ENCODE measurements at regions not wholly inside any gene's neighbourhood (a gene's known extent, or its start where the extent isn't known, plus 50 kb on each side); places are given as distances from the start of the nearest gene placed in this dataset.

DNA sequence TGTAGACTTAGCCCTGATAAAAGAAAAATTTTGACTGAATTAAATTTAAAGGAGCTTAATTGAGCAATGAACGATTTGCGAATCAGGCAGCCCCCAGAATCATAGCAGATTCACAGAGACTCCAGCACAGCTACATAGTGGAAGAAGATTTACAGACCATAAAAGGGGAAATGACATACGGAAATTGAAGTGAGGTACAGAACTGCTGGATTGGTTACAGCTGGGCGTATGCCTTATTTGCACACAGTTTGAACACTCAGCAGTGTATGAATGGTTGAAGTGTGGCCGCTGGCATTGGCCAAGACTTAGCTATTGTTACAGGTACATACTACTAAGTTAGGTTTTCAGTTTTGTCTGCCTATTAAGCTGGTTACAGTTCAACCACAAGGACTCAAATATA is 433.5 kb upstream of the CELF2 start:
- TF ChIP-seq GATA3 (IDR thresholded peaks at IDR 0.05; ENCODE audit: low read depth, low read length) (no peak), GATA2 (IDR thresholded peaks at IDR 0.05; ENCODE audit: low read depth, low read length) (no peak)

DNA sequence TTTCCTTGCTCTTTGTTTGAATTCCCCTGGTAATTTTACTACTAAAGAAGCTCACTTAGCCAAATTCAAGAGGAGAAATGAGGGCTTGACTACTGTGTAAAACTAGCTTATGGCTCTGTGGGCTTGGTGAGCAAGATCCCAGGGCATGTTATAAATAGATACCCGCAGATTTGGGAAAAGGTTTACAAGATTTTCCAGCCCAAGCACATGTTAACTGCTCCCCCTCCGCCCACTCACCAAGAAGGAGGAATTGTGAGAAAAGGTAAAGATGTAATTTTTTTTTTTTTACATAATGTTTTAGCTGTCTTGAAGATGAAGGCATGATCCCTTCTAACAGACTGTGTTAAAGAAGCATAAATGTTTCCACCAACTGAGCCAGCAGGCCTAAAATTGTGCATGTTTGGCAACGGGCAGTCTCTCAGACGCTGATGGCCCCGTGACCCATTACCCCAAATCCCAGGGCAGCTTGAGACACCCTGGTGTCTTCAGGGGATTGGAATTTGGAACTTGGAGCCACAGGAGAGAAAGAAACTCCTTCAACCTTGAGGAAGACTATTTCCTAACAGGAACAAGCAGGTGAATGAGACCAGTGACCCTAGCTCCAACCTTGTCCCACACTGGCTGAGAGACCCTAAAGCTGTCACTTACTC is 429.8 kb upstream of the CELF2 start:
- TF ChIP-seq GATA3 (IDR thresholded peaks at IDR 0.05; ENCODE audit: low read depth, low read length) (no peak), GATA2 (IDR thresholded peaks at IDR 0.05; ENCODE audit: low read depth, low read length) (no peak)

DNA sequence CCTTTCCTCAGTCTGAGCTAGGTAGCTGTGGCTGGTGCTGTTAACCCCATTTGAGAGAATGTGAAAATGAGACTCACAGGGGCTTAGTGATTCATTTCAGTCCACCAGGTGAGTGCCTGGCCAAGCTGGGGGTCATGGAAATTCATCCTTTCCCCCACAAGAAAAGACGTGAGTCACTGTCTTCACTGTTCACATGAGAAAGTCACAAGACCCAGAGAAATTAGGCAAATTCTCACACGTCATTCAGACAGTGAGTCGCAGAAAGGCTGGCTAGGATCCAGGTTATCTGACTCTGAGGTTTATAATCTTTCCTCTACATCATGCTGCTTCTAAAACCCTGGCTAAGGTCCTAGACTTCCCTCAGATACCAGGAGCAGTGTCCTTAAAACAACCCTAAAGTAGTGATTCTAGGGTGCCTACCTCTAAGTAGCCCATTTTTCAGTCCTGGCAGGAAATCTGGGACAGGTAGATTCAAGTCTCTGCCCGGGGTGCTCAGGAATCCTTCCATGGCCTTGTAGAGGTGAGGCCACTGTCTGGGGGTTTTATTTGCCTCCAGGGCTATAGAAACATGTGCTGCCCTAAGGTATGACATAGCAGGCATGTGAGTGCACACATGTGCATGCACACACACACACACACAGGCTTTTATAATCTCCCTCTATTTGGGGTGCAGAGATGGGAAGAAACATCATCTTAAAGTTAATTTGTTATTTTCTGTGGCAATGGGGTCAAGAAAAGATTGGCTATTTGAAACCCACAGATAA is 427.9 kb upstream of the CELF2 start:
- no peak for TF ChIP-seq GATA2 (IDR thresholded peaks at IDR 0.05; ENCODE audit: low read depth, low read length)
- TF ChIP-seq GATA3 (IDR thresholded peaks at IDR 0.05; ENCODE audit: low read depth, low read length), result no peak

DNA sequence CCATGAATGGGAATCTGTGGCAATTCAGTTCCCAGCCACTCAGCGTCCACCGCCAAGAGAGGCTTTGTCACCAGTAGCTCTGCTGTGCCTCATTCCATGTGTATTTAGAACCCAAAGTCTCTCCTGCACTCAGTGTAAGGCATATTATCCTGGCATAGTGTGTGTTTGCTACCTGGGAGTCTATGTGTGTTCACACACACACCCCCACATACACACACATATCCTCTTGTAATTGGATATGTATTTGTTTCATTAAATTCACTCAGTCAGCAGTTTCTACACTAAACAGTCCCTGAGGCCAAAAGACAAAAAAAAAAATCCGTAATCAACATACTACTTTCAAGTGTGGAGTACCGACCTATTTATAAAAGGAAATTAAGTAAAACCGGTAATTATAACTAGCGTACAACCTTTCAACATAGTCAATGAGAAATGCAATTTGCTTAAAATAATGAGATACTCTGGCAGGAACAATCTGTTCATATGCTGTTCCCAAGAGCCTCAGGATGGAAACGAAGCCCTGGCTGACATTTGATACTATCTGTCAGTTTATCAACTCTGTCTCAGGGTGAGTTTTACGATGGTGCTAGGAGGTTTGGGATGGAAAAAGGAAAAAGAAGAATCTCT is 425.8 kb upstream of the CELF2 start:
- no peak for TF ChIP-seq GATA3 (IDR thresholded peaks at IDR 0.05; ENCODE audit: low read depth, low read length)
- no peak for TF ChIP-seq GATA2 (IDR thresholded peaks at IDR 0.05; ENCODE audit: low read depth, low read length)

DNA sequence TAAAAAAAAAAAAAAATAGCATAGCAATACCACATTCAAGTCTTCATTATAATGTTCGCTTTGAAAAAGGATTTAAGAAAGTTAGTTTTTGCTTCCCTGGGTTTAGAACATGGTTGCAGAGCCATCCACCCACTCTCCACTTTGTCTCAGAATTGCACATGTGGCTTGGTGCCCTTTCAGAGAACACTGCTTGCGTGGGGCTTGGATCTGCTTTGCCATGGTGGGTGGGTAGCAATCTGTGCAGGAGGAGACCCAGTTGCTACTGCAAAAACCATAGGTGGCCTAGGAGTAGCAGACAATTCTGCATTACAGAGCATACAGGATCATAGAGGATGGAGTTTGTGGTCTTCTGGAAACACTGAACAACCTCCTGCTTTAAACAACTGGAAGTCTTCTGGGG is 421.4 kb upstream of the CELF2 start:
- no peak for TF ChIP-seq GATA3 (IDR thresholded peaks at IDR 0.05; ENCODE audit: low read depth, low read length)
- TF ChIP-seq GATA2 (IDR thresholded peaks at IDR 0.05; ENCODE audit: low read depth, low read length), result no peak

DNA sequence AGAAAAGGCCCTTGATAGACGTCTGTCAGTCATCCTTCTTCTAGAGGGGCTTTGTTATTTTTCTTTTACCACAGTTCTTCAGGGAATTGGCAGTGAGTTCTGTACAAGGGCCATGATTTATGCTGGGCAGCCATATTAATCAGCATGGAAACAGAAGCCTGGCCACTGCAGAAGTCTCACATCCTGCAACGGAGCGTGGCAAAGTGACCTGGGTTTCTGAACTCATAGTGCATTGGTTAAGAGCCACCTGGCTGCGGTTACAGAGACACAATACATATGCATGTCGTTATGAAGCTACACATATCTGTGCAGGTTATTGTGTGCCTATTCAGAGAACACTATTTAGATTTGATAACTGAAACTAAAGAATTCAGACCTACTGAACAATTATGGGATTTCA is 419.4 kb upstream of the CELF2 start:
- TF ChIP-seq GATA3 (IDR thresholded peaks at IDR 0.05; ENCODE audit: low read depth, low read length) (no peak), GATA2 (IDR thresholded peaks at IDR 0.05; ENCODE audit: low read depth, low read length) (no peak)

DNA sequence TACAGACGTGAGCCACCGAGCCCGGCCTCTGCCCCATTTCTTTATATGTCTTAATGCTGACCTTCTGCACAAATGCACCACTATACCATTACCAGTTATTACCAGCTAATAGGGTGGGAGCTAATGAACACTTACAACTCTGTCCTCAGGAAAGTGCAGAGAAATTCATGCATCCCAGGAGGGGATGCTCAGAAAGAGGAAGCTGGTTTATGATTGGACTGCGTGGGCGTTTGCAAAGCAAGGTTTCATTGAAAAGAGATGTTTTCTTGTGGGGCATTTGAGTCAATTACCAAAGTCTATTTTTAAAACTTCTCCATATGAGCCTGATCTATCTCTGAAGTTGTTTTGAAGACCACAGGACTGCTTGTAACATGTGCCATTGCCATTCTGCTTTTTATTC is 417.7 kb upstream of the CELF2 start:
- TF ChIP-seq GATA2 (IDR thresholded peaks at IDR 0.05; ENCODE audit: low read depth, low read length), result no peak
- no peak for TF ChIP-seq GATA3 (IDR thresholded peaks at IDR 0.05; ENCODE audit: low read depth, low read length)

DNA sequence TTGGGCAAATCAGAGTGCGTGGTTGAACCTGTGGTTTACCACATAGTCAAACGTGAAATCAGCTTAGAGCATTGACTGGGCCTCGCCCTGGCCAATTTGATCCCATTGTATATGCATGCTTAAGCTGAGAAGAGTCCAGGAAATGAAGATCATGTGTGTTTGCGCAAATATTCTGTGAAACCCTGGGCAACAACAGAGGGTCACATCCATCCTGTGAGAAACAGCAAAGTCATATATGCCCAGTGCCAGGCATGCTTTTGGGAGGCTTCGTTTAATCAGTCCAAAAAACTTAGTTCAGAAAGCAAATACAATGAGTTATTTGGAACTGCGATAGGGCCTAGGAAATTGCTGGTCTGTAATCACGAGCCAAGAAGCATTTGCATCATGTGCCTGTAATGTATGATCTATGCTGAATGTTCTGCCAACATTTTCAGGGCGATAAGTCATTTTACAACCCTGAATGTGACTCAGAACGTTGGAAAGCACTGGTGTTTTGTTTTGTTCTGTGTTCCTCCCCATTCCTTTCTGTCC is 412.1 kb upstream of the CELF2 start:
- TF ChIP-seq GATA2 (IDR thresholded peaks at IDR 0.05; ENCODE audit: low read depth, low read length) (no peak), GATA3 (IDR thresholded peaks at IDR 0.05; ENCODE audit: low read depth, low read length) (no peak)

DNA sequence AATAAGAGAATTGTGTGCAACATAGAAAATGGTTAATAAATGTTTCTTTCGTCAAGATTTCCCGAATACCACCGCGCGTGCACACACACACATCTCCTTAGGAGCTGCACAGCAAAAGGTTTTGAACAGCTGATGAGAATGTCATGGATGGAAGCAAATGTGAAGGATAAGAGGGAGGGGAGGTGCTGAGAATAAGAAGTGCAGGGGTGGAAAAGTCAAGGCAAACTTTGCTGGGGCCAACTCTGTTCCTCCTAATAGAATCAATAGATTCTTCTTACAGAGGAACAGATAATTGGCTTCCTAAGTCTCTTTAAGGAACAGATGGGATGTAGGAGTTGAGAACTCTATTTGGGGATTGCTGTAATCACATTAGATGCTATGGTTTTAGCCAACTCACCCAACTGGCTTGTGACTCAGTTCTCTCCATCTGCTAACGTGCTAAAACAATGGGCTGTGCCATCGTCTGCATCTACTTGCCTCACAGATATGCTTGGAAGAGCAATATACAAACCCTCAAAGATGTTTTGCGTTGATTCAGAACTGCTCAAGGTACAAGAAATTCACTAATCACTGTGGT is 408.2 kb upstream of the CELF2 start:
- TF ChIP-seq GATA3 (IDR thresholded peaks at IDR 0.05; ENCODE audit: low read depth, low read length), result no peak
- no peak for TF ChIP-seq GATA2 (IDR thresholded peaks at IDR 0.05; ENCODE audit: low read depth, low read length)

DNA sequence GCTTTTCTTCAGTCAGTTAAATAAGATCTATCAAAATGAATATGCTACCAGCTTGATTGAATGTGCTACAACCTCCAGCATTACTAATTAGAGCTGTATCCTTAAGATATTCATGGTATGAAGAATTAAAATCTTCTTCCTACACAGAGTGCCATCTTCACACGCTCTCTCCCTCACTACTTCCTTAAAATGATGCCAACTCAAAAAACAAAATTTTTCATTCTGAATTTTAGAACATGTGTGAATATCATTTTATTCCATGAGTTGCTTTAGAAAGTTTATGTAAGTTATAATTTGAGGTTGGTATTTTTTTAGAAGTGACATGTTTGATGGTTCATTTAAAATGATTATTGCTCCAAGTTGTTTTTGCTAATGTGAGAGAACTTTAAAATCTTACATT is 407.5 kb upstream of the CELF2 start:
- TF ChIP-seq GATA3 (IDR thresholded peaks at IDR 0.05; ENCODE audit: low read depth, low read length) (no peak), GATA2 (IDR thresholded peaks at IDR 0.05; ENCODE audit: low read depth, low read length) (no peak)

DNA sequence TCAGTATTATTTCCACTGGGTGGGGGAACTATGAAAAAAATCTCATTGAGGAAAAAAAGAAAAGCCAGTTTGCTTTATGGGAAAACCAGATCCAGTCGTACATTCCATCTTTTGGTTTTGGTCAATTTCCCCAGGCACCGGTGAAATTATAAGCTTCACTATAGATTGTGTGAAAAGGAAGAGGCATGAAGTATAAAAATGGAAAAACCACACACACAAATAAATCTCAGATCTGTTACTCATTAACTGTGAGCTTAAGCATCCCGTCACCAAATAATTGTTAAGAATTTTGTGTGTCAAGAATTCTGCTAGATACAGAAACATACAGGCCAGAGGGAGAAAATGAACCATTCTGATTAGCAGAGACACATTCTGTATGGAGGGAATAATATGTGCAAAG is 405.5 kb upstream of the CELF2 start:
- TF ChIP-seq GATA2 (IDR thresholded peaks at IDR 0.05; ENCODE audit: low read depth, low read length), result no peak
- no peak for TF ChIP-seq GATA3 (IDR thresholded peaks at IDR 0.05; ENCODE audit: low read depth, low read length)

DNA sequence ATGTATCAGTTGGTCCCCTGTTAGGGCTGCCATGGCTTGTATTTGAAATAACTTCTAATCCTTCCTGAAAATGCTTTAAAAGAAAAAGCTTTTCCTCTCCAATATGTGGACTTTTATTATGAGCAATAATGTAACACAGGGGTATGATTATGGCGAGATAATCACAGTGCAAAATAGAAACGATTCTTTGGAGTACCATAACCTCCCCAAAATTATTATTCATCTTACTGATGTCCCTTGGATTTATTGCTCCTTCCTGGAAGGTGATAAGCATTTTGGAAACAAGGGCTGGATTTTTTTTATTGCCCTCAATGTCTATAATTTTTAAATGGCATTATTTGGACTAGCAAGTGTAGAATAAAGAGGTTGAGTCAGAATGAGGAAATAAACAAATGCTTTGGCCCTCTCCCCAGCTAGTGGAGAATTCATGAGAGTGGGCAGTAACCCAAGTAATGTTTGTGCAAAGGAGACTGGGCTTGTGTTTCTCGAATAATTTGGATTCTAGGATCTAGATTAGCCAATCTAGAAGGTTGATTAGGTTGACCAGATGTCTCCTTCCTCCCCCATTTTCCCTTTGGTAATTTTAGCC is 403.9 kb upstream of the CELF2 start:
- TF ChIP-seq GATA3 (IDR thresholded peaks at IDR 0.05; ENCODE audit: low read depth, low read length) (no peak), GATA2 (IDR thresholded peaks at IDR 0.05; ENCODE audit: low read depth, low read length) (no peak)

DNA sequence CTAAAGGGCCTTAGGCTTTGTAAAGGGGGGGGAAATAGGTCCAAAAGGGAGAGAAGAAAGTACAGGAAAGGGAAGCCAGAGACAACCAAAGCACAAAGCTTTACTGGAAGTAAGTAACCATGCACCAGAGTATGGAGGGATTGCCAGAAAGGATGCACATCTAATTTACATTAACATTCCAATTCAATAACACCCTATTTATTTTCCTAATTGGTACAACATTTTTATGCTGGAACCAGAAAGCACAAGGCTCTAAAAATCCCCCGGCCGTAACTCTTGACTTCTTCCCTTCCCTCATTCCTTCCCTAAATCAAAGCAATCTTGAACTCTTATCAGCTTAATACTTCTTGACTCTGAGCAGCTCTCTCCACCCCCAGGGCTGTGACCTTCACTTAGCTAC is 400.0 kb upstream of the CELF2 start:
- no peak for TF ChIP-seq GATA3 (IDR thresholded peaks at IDR 0.05; ENCODE audit: low read depth, low read length)
- TF ChIP-seq GATA2 (IDR thresholded peaks at IDR 0.05; ENCODE audit: low read depth, low read length), result no peak

DNA sequence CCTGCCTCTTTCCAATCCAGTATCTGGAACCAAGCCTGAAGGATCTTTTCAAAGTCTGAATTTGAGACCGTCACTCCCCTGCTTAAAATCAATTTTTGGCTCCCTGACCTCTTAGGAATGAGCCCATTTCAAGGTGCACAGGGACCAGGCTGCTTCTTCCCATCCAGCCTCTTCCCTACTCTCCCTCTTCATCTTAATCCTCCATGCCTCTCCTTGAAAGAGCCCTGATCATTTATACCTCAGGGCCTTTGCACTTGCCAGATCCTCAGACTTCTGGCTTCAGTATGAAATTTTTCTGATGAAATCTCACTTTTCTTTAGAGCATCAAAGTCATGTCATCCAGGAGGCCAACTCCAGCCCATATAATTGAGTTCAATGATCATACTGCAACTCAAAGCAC is 399.5 kb upstream of the CELF2 start:
- TF ChIP-seq GATA3 (IDR thresholded peaks at IDR 0.05; ENCODE audit: low read depth, low read length) (no peak), GATA2 (IDR thresholded peaks at IDR 0.05; ENCODE audit: low read depth, low read length) (no peak)

Data from SH-SY5Y (cell line).